Cardiac septum (tissue), 1 donor: ENCODE measurements at regions not wholly inside any gene's neighbourhood (a gene's known extent, or its start where the extent isn't known, plus 50 kb on each side); places are given as distances from the start of the nearest gene placed in this dataset.
"Not testable (repeated sequence)": the region's sequence is repeated elsewhere in the genome, so short reads cannot be mapped to it uniquely, and the experiment has no call there.

Experiments
- DNase-seq: peaks from one replicate; pipeline ENCODE4 v3.0.0-alpha.2; 2020; ENCODE audit warnings: low spot score
- intact Hi-C: fragments of 100-400 bp; cut with DNase I; formaldehyde crosslinking; loops from one replicate; pipeline ENCODE4 v1.14.0; 2022
- donor health status: DM: no; HTN: no; CAD: no.

DNA sequence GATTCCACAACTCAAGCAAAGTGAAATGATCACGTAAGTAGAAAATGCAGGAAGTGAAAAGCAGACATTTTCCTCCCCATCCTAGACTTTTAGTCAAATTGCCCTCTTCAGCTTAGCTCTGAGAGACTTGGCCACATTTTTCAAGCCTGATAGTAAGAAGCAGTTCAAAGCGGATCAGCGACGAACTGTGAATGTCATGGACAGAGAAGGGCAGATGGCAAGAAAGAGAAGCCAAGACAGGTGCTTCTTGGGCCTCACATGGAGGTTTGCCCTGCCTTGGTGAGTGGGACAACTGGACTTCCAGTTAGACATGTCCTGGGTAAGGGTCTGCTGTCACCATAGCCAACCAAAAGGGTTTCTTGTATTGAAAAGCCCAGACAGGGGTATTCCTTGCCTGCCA is 291.5 kb downstream of the MED10 start:
- intact Hi-C loops: no loop called here
- DNase-seq: no peak

DNA sequence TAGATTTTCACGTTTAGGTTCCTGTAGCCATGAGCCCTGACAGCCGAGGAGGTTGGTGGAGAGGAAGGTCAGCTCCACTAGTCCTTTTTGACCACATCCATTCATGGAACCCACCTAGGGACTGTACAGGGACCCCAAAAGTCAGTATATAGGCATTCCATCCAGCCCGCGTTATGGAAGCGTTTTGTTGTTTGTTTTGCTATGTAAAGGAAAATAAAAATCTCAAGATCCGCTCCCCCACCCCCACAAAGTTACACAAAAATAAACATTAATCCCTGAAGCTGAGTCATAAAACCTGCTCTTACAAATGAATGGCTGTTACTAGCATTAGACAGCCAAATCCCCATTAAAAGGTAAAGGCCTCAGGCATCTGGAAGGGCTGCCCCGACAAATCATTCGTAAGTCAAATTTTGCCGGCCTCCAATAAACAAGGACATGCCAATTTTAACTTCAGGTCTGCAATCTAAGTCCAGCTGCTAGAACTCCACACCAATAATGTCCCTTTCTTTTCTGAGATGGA is 292.9 kb downstream of the MED10 start:
- DNase-seq: no peak
- intact Hi-C loops: no loop called here

DNA sequence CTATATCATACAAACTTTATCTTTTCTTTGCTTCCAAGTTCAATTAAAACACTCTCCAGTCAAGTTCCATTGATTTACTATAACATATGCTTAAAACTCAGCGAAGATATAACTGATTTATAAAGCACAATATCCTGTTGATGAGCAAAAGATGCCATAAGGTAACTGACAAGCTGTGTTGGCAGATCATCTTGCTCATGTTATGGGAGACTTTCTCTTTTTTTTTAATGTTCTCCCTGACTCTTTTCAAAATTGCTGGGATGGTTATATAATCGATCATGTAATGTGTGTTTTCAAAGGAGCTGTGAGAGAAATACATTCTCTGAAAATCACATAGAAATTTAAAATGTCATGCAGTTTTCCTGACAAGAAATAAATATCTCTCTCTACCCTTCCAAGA is 293.5 kb downstream of the MED10 start:
- no peak for DNase-seq
- intact Hi-C loops: no loop called here

DNA sequence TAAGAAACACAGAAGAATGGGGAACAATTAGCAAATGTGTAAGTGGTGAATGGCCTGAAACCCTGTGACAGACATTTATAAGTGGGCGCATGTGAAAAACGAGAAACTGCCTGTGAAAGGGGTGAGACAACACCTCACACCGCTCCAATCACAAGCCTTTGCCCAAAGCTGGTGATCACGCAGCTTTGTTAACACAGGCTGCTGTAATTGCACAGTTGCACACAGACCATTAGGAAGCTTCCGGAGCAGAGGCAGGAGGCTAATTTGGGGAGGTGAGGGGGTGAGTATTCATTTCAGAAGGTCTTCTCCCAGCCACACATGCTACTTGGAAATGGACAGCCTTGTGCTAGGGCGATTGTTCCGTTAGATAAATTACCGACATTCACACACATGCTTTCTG is 294.0 kb downstream of the MED10 start:
- DNase-seq: no peak
- intact Hi-C loops: no loop called here

DNA sequence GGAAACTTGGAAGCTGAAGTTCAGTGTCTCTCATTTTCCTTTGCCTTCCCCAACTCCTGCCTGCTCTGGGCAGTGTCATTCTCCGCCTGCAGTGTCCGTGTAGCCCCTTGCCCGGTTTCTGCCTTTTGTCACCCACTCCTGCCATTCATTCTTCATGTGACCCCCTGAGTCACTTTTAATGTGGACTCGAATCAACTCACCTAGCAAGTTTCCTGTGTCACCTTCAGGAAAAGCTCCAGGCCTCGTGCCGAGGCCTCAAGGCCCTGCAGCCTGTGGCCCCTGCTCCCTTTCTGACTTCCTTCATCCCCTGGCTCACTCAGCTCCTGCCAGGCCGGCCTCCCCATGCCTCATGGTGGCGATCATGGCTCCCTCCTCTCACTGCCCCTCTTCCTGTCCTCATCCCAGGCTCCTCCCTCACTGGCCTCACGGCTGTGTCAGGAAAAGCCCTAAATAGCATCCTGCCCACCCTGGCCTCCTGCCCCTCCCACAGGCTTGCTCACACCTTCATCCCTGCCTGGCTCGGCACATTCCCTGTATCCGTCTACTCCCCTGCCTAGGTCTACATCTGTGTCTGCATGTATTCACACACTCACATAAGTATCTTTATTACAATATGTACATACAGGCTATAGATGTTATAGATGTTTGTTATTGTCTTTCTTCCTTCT is 294.9 kb downstream of the MED10 start:
- intact Hi-C loops: no loop called here
- DNase-seq: no peak

DNA sequence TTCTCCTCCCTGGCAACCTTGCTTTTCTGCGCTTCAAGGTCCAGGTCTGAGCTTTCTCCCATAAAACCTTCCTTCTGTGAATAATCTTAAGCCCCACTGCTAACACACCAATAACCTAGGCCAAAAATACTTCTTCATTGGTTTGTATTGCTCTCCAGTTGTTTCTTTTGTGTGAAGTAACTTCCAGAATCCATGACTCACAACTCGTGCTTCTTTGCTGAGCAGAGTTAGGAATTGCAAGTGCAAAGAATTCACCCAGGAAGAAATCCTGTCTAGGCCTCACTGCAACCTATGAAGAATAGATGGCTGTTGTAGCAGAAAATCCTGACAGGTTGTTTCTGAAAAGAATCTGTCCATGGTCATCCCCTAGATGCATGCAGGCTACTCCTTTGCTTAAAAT is 295.7 kb downstream of the MED10 start:
- intact Hi-C loops: no loop called here
- DNase-seq: no peak

DNA sequence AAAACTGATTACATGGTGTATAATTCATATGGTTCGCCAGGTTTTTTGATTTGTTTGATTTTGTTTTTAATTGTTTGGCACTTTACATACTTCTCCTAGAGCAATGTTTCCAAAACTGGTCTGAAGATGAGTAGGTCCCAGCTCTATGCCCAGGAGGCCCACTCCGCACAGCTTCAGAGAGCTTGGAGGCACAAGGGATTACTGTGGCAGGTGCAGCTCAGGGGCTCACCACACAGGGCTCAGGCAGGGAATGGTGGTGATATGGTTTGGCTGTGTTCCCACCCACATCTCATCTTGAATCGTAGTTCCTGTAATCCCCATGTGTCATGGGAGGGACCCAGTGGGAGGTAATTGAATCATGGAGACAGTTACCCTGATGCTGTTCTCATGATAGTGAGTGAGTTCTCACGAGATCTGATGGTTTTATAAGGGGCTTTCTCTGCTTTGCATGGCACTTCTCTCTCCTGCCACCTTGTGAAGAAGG is 296.6 kb downstream of the MED10 start:
- no peak for DNase-seq
- intact Hi-C loops: no loop called here

DNA sequence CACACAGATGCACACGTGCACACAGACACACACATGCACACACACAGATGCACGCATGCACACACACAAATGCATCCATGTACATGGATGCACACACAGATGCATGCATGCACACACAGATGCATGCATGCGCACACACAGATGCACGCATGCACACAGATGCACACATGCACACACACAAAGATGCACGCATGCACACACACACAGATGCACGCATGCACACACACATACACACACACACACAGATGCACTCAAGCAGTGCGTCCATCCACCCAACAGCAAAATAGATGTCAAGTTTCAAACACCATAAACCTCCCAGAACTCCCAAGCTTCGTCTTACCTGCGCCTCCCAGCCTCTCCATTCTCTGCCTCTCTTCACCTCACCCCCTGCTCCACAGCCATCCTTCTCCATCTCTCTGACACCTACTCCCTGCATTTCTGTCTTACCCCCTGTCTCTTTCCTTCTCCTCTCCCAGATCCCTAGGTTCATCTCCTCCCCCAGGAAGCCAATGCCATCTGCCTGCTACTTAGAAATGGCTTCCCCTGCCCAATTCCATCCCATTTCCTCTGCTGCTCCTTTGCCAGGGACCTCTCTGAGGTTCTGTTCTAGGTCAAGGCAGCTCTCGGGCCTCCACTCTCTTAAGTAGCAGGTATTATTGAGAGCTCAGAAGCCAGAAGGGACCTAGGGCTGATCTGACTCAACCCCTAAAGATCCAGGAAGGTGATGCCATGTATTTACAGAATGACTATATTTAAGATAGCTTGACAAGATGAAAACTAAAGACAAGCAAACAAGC is 297.2 kb downstream of the MED10 start:
- DNase-seq: no peak
- intact Hi-C loops: no loop called here

DNA sequence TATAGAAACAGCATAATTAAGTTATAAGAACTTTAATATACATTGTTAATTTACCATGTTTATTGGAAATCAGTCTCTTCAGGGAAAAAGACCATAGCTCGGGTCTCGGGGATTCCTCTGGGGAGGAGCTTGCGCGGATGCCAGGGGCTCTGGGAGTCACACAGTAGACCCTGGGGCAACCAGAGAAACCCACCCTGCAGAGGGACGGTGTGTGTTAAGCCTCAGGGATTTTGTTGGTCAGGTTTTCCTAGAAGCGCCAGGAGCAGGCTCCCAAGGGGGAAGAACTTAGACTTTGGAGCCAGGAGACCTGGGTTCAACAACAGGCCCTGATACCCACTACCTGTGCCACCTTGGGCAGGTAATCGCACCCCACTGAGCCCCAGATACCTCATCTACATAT is 297.9 kb downstream of the MED10 start:
- no peak for DNase-seq
- intact Hi-C loops: no loop called here

DNA sequence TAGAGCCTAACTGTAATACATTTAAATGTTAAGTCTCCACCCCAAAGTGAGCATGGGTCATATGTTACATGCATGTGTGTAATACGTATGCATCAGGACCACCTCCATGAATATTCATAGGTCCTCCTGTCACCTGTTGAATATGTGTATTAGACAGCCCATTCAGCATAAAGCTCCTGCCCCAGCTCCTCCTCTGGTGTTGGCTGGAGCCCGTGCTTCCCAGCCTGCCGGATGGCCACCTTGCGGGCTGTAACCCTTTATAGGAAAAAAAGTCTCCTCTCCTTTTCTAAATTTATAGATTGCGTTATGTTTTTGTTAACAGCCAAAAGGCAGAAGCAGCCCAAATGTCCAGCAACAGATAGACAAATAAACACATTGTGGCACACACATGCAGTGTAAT is 299.5 kb downstream of the MED10 start:
- no peak for DNase-seq
- intact Hi-C loops: no loop called here

DNA sequence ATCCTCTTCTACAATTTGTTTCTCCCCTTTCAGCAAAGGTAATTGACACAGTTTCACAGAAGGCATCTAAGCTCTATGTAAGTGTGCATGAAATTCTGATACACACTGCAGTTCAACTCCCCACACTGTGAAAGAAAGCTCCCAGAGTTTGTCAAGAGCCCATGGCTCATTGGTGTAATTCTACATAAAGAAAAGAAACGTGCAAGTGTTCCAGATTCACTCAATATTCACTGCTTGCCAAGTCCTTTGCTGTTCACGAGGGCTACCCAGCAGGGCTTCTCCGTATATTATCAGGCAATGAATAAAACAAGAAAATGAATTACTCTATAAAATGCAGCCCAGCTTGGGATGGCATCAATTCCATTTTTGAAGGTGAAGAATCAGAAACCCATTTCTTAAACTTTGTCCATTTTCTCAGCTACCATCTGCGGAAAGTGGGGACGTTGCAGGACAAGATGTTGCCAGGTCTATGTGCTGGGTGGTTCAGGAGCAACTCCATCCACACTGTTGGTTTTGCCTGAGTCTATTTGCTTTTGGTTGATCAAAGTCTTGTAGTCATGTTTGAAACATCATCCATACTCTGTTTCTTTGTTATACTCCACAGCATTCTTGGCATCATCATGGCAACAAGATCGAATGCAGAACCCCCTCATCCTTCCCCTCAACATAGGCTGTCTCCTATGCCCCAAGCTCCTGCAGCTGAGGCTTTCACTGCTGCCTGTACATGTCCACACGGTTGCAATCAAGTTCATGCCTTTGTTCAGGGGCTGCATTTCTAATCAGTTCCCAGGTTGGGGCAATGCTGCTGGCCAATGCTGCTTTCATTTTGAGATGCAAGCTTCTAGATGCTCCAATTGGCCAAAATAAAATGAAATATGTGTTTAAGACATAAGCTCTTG is 301.8 kb downstream of the MED10 start:
- no peak for DNase-seq
- intact Hi-C loops: no loop called here

DNA sequence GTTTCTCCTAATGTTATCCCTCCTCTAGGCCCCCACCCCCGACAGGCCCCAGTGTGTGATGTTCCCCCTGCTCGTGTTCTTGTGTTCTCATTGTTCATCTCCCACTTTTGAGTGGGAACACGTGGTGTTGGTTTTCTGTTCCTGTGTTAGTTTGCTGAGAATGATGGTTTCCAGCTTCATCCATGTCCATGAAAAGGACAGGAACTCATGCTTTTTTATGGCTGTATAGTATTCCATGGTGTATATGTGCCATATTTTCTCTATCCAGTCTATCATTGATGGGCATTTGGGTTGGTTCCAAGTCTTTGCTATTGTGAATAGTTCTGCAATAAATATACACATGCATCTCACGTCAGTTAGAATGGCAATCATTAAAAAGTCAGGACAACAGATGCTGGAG is 305.9 kb downstream of the MED10 start:
- intact Hi-C loops, DNase-seq: not testable (repeated sequence)

DNA sequence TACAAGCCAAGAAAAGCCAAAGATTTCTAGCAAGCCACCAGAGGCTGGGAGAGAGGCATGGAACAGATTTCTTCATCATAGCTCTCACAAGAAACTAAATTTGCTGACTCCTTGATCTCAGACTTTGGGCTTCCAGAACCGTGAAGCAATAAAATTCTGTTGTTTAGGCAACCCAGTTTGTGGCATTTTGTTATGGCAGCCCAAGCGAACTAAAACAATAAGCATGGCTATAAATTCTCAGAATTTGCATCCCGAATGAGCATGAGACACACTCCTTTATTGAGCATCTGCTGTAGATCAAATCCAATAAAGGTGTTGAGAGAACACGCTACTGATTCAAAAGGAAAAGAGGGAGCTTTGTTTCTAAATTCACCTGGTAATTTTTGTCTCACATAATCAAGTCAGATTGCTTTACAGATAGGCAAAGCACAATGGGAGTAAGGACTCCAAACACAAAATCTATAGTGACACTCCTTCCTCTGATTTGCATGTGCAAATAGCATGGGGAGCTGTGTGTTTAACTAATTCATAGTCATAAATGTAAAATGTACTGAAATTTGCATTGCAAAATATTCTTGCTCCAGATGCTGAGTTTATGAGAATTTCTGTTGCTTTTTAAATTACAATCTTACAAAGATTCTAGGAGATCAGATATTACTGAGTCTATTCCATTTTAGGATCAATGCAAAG is 308.7 kb downstream of the MED10 start:
- no peak for DNase-seq
- intact Hi-C loops: no loop called here

DNA sequence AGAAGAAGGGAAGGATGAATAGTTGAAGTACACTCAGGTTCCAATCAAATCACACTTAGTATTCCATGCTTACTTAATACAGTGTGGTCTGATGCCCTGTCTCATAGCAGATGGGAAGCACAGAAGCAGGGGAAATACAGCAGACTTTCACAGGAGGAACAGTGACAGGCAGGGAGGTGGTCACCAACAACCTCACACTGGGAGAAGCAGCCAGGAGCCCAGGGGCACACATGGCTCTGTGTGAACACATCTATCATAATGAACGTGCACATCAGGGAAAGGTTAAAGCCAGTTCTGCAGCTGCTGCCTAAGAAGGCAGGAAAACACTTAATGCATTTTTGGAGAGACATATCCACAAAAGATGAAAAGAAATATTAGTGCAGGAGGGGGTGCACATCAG is 312.3 kb downstream of the MED10 start:
- intact Hi-C loops: no loop called here
- no peak for DNase-seq

DNA sequence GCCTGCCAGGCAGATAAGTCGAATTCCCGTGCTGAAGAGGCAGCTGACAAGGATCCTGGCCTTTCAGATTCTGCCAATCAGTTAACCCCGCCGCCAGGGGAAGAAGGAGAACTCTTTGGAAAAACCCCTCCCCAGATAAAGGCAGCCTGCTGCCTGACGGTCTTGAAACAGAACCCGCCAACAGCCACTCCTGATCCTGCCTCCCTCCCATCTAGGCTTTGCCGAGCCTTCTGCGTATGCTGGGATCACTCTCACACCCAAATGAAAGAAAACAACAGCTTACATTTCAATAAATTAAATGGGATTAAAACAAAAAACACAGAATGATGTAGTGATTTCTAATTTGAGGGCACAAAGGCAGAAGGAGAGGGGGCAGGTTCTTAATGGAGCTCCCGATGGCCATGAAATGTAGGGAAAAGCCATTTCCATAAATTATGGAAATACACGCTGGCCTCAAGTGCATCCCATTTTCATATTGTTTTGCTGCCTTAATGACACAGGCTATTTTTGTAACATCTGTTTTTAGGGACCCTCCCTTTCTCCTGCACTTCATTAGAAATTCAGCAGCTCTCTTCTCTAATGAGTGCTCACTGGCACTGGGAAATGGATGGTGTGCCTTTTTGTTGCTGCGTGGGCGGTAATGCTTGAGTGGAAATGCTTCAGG is 319.1 kb downstream of the MED10 start:
- intact Hi-C loops: no loop called here
- no peak for DNase-seq

DNA sequence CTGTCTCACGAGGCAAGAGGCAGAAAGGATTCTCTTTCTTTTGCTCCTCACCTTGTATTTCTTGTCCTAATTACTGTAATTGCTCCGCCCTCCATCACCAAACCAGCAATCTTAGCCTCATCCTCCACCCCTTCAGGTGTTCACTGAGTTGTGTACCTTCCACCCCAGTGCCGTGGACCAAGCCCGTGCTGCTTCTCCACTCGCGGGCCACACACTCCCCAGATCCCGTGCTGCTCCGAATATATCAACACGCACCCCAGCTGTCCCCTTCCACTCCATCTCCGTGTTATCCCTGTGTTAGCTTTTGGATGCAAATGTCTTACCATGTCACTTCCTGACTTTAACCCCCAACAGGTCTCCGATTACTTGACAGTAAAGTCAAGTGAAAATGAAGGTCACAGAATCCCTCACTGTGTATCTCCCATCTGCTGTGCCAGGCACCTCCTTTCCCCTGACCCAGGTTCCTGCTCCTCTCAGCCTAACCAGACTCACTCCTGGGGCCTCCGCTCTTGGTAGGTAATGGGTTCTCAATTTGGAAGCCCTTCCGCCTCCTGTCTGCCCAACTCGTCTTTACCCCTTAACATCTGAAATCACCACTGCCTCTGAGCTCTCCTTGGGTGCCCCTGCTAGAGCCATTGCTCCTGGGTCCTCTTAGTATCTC is 320.2 kb downstream of the MED10 start:
- intact Hi-C loops: no loop called here
- no peak for DNase-seq

DNA sequence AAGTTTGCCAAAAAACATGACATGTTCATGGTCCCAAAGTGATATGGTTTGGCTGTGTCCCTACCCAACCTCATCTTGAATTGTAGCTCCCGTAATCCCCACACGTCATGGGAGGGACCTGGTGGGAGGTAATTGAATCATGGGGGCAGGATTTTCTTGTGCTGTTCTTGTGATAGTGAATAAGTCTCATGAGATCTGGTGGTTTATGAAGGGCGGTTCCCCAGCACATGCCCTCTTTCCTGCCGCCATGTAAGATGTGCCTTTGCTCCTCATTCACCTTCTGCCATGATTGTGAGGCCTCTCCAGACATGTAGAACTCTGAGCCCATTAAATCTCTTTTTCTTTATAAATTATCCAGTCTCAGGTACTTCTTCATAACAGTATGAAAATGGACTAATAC is 322.1 kb downstream of the MED10 start:
- intact Hi-C loops: no loop called here

DNA sequence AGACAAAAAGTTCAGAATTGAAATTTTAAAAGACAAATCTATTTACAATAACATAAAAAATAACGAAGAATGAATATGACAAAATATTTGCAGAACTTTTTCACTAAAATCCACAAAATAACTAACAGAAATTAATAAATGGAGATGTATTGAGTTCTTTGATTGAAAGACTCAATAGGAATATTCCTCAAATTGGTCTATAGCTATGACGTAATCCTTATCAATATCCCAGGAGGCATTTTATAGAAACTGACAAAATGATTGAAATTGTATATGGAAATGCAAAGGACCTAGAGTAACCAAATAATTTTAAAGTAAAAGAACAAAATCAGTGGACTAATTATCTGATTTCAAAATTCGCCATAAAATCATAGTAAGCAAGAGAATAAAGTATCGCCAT is 328.7 kb downstream of the MED10 start:
- no peak for DNase-seq
- intact Hi-C loops: no loop called here

More for the DNA sequence above, 322.1 kb downstream of the MED10 start:
- DNase-seq: no peak

DNA sequence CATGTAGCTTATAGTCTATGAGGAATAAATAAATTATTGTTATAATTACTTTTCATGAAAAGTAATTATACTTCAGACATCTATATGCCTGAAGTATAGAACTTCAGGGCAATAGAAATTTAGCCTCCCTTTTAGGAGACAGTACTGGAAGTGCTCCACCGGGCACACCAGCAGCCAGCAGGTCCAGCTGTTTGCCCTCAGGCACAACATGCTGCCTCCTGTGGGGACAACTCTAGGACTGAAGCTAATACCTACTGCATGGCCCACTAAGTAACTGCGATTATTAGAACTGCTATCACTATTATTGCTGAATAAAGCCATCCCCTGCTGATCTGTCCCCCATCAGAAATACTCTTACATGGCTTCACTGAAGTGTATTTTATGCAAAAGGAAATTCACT is 329.6 kb downstream of the MED10 start:
- DNase-seq: no peak
- intact Hi-C loops: no loop called here
